ENCODE measurements at regions not wholly inside any gene's neighbourhood (a gene's known extent, or its start where the extent isn't known, plus 50 kb on each side); places are given as distances from the start of the nearest gene placed in this dataset.

DNA sequence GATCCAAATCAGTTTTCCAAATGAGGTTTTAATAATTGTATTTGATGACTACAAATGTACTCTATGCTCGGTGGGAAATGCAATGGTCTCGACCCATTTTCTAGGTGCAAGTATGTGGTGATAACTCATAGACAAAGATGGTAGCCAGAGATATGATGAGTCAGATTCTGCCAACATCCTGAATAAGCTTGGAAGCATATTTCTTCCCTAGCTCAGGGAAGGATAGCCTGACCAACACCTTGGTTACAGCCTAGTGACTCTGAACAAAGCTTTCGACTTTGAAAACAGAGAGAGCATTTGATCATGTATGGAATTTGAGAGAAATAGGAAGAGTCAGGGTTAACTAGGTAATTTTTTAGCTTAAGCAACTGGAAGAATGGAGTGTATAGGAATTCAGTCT is 128.3 kb upstream of the MYOCD start:
- no peak for DNase-seq

DNA sequence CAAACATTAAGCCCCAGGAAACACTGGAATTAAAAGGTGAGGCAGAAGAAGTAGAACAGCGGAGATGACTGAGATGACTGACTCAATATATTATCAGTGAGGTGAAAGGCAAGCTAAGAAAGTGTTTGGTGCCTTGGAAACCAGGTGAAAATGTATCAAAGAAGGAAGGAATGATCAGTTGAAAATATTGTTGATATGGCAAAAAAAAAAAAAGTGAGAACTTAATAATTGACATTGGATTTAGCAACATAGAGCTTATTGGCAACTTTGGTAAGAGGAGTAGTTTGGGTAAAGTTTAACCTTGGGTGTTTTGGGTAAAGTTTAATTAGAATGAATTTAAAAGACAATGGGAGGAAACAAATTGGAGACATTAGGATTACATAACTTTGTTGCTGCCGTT is 127.7 kb upstream of the MYOCD start:
- no peak for DNase-seq

DNA sequence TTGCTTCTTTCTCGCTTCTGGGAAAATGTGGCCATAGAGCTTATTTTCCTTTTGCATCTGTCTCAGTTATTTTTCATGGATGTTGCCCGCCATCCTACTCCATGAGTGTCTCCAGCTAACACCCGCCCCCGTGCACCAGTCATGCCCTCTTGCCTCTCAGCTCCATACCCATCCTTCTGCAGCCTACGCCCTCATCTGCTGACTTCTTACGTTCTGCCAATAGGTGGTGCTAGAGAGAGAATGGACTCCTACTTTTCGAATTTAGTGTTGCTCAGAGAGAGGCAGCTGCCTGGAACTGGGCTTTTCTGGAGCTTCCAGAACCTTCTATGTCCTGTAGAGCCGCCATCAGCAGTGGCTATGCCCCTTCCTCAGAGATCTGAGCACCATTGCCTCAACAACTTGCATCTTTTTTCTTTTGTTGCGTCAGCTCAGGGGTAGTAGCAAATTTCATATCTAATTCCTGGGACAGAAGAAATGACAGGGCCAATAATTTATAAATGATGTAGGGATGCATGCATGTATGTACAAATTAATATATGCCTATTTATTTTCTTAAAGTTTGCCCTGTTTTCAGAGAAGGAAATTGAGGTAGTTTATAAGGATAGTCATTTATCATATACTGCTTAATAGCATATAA is 119.7 kb upstream of the MYOCD start:
- no peak for DNase-seq

DNA sequence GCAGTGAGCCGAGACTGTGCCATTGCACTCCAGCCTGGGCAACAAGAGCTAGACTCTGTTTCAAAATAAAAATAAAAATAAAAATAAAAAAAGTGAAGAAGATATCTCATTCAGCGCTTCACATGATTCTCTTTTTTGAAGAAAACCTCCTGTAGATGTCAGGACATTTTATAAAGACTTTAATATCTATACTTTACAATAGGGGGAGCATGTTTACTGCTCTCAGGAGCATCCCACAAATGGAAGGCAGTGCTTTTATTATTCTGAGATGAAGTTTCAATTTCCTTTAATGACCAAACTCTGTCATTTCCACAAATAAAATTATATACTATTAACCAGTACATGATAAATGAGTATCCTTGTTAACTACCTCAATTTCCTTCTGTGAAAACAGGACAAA is 118.7 kb upstream of the MYOCD start:
- no peak for DNase-seq

DNA sequence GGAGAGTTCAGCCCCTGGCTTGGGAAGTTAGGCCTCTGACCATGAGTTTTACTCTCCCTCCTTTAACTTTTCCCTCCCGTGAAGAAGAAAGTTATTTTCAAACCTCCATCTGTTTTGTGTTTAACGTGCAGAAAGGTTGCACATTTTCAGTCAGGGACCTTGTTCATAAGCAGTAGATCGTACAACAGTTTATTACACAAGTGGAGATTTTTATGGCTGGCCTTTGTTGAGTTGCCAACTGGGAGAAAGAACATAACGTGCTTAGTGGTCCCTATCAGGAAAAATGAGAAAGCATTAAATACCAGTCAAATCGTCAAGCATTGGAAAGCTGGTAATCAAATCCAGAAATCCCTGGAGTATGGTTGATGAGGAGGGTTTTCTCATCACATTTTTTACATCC is 117.9 kb upstream of the MYOCD start:
- no peak for DNase-seq

DNA sequence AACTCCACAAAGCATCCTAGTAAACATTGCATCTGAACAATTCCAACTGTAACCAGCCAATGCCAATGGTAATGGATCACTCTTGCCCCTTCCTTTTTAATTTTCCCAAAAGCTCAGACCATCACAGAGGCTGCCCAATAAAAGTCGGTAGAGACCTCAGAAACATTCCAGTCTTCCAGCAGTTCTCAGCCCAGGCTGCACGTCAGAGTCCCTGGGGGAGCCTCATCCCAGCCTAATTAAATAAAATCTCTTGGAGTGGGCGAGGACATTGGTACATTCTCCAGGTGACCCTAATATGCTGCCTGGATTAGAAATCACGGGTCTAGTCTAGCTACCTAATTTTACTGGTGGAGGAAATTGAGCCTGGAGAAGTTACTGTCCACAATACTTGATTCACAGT is 117.1 kb upstream of the MYOCD start:
- DNase-seq, result no peak

DNA sequence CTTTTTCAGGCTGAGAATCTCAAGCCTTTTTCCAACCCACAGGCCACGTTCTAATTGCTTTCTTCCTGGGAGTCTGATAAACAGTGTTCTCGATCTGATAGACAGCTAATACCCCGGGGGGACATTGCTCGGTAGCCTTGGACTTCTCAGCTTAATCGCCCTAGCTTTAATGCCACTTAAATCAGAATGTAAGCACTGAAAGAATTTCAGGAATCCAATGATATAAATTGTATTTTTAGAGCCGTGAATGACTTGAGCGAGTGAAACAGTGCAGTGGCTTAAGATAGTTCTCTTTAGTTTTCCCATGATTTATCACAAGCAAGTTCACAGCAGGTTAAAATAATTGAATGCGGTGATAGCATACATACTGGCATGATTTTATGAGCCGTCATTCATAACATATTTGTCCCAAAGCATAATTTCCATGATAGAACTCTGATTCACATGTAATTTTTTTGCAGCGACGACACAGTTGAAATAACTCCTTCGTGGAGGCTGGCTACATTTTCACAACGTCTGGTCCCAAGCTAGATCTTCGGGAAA is 116.1 kb upstream of the MYOCD start:
- DNase-seq, result no peak

DNA sequence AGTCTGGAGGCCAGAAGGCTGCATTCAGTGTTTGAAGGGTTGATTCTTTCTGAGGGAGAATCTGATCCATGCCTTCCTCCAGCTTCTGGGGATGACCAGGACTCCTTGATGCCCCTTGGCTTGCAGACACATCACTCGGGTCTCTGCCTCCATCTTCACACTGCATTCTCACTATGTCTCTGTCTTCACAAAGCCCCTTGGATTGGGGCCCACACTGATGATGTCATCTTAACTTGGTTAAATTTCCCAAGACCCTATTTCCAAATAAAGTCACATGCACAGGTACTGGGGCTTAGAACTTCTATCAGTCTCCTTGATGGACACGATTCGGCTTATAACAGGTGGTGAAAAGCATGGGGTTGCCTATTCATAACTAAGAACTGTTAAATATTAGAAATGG is 112.1 kb upstream of the MYOCD start:
- no peak for DNase-seq

DNA sequence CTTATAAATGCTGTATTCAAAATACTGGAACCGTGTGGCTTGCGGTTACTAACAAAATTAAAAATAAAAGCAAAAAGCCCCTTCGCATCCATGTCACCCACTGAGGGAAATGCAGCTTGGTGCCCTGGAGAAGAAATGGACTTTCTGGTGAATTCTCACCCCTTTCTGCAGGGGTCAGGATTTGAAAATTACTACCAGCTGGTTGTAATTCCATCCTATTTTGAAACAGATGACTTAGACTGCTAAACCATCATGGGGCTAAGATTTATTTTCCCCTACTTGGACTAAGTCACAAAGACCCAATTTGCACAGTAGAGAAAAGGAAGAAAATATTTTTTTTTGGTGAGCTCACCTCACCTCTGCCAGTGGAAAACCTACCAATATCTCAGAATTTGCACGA is 111.4 kb upstream of the MYOCD start:
- no peak for DNase-seq

DNA sequence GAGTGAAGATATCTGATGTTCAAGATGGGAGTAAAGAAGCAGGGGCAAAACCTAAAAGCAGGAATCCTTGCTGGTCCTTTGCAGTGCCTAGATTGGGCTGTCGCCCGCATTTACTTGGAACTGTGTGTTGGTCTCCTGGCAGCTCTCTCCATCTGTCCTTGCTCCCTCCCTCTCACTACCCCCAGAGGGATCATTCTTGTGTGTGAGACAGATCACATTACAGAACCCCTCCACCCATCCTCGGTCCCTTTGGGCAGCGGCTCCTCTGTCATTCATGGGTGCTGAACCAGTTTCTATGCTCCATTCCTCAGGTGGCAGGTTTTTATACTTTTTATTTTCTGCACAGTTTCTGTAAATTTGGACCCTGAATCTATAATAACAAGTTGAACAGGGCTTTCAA is 99.4 kb upstream of the MYOCD start:
- no peak for DNase-seq

DNA sequence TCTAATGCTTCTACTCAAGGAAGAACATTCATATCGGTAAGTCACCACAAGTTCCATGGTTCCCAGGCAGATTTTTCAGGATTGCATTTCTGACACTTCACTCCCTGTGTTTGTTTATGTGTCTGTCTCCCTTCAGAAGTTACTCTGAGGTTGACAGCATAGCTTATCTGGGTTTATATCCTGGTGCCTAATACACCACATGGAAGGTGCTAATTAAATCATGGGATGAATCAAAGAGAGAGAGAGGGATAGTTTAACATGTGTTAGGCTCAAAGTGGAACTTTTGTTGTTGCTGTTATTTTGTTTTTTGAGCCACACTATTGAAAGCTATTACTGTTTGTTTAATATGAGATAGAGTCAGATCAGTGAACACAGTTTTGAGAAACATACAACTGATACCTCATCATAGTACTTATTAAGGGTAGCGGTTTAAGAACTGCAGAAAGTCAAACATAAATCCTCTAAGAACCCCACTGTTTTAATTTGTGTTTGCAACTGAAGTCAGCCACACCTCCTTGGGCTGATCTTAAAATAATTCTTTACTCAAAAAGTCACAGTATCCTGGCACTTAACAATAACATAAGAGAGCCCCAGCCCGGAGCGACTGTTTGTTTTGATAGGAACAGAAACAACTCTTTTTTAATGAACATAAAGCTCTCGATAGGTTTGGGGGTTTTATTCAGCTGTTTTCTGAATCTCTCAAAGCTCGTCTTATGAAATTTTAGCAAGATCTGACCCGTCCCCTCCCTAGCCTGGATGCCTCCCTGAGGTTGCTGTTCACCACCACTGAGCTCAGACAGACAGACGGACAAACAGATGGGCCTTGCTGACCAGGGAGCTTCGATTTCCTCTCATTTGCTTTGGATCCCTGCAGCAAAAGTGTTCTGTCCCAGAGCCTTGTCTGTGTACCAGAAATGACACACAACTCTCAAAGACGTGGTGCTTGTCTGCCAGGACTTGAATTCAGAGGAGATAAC is 98.3 kb upstream of the MYOCD start:
- DNase-seq, result no peak

DNA sequence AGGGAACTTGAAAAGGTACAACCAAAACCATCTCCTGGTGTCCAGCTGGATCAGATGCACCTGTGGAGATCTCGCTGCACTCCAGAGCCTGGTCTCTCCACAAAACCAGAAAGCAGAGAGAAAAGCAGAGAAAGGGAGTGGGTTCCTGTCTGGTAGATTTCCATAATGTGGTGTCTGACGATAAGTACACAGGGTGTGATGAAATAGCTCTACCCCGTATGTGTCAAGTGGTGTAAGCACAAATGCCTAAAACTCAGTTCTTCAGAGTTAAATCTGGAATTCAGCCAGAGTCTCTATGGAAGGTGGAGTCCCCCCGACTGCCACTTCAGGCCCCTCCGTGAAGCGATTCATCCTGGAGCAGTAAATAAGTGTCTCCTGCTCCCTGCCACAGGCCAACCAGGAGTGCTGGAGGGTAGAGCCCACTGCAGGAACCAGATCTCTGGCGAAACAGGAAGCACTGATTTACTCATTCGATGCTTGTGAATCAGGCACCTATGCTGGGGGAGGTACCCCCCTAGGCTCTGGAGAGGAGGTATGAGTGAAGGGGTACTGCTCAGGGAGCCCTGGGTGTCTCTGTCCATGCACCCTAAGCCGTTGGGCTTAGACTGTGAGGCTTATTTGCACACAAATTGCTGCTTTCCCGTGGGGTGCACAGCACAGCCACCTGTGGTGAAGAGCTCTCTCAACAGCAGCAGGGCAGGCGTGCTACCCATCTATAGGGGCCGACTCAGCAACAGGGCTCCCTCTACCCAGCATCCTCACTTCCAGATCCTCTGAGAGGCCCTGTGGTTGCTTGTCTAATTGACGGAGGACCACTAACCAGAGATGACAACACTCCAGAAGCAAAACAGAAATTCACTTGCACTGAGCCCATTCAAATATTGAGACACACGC is 97.1 kb upstream of the MYOCD start:
- no peak for DNase-seq

DNA sequence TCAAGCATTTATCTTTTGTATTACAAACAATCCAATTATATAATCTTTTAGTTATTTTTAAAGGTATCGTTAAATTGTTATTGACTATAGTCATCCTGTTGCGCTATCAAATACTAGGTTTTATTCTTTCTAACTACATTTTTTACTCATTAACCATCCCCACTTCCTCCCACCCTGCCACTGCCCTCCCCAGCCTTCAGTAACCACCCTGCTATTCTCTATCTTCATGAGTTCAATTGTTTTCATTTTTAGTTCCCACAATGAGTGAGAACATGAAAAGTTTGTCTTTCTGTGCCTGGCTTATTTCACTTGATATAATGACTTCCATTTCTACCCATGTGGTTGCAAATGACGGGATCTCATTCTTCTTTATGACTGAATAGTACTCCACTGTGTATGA is 94.1 kb upstream of the MYOCD start:
- DNase-seq, result no peak

DNA sequence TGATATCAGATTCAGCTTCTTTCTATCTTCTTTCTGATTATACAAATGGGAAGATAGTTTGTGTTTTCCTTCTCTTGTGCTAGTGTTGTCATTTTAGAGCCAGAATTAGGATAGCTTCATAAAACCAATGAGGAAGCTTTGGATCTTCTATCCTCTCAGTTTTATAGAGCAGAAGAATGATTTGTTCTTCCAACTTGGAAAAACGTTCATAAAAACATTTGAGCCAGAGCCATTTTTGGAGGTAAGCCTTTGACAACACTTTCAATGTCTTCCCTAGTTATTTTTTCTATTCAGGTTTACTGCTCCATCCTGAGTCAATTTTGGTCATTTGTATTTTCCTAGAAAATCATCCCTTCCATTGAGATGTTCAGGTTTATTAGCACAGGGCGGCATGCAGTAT is 91.2 kb upstream of the MYOCD start:
- DNase-seq, result no peak

DNA sequence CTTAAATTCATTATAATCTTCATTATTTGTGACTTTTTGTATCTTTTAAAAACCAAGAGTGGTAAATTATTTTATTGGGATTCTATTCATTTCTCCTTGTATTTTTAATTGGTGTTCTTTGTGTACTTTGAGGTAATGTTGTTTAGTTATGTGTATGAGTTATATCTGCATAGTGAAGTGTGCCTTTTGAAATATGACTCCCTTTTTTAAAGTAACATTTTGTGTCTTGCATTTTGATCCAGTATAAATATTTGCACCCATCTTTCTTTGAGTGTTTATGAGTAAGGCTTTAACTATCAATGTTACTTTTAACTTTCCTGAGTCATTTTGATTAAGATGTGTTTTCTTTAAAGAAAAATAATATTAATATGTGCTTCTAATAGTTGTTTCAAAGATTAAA is 90.0 kb upstream of the MYOCD start:
- DNase-seq, result no peak

DNA sequence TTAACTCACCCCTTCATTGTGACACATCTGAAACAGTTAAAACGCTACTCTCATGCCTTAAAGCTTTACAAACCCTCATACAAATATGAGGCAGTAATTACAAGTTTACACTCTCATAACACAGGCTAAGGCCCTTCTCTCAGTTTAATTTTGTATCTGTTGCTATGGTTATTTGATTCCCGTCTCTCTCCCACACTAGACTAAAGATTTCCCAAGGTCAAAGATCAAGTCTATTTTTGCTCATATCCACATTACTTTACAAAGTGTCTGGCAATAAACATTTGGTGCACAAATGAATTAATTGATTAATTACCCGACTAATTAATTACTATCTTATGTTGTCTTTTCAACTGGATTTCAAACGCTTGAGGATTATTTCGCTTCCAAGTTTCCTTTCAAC is 86.4 kb upstream of the MYOCD start:
- no peak for DNase-seq

DNA sequence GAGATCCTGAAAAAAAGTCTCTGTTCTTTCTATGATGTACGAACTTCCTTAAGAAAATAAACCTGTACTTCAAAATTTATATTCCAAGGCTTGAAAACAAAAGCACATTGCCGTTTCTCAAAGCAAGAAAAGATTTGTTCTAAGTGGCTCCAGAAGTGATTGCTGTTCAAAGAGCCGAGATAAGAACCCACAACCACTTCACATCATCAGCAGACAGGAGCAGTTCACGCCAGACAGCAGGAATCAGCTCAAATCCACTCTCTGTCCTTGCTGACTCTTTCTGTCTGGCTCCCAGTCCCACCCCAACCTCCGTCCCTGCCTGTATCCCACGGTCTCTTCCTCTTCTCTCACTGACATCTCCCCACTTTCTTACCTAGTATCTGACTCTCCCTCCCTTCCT is 85.0 kb upstream of the MYOCD start:
- DNase-seq, result no peak

DNA sequence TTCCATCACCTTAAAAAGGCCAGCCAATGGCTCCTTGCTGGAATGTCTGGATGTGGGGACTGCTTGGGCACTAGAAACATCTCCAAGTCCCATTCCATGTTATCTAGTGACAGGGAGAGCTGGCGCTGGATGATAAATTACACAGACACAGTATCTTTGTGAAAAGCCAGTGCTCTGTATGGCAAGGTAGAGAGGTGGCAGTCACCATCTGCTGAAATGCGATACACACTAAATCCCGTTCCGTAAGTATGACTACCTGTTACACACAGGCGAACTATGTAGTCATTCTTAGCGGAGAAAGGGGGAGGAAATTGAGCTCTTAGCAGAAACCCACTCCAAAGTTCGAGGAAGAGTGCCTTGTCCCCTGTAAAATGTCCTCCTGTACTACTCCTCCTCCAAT is 81.0 kb upstream of the MYOCD start:
- no peak for DNase-seq

DNA sequence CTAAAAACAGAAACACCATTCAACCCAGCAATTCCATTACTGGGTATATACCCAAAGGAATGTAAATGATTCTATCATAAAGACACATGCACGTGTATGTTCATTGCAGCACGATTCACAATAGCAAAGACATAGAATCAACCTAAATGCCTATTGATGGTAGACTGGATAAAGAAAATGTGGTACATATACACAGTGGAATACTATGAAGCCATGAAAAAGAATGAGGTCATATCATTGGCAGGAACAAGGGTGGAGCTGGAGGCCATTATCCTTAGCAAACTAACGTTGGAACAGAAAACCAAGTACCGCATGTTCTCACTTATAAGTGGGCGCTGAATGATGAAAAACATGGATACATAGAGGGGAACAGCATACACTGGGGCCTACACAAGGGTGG is 77.2 kb upstream of the MYOCD start:
- DNase-seq, result no peak

DNA sequence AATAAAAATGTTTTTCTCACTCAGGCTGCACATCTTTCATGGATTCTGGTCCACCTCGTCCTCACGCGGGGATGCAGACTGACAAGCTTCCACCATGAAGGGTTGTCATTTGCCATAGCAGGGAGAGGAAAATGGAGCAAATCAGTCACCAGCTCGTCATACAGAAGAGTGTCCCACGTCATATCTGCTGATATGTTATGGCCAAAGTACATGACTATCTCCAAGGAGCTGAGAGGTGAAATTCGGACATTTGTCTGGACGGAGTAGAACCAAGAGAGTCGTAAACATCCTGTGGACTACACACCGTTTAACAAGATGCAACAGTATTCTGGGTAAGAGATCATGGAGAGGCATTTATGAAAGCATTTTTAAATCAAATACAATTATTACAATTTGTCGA is 75.3 kb upstream of the MYOCD start:
- DNase-seq, result no peak

DNA sequence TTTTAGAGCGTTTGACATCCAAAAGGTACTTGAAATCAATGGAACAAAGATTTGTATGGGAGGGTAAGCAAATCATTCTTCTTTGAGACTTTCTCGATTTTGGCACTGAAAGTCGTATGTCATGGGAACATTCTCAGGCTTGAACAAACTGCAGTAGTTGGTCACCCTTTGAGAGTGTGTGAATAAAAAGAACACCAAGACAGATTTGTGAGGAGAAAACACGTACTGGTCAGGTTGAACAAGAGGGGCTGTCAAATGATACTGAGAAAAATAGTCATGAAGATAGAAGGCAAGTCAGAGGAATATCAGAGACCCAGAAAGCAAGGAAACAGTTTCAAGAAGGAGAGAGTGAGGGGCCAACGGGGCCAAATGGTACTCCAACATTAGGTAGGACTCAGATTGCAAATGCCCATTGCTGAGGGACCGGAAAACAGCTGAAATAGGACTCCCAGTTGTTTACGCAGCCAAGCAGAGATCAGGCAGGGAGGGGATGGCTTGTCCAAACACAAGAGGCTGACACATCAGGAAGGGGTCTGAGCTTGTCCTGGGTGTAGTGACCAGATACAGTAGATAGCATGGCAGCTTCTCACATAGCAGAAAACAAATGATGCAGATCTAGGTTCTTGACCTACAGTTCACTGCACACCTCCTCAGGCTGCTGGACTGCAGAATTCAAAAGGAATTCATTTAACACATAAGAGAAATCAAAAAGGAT is 74.5 kb upstream of the MYOCD start:
- DNase-seq, result no peak

DNA sequence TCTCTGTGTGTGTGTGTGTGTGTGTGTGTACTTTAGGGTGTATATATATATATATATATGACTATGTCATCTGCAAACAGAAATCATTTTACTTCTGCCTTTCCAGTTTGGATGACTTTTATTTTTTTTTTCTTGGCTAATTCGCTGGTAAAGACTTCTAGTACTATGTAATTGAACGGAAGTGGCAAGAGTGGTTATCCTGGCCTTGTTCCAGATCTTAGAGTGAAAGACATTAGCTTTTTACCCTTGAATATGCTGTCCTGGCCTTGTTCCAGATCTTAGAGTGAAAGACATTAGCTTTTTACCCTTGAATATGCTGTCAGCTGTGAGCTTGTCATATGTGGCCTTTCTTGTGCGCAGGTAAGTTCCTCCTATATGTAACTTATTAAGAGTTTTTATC is 72.7 kb upstream of the MYOCD start:
- peak; percentile 9 for DNase-seq

DNA sequence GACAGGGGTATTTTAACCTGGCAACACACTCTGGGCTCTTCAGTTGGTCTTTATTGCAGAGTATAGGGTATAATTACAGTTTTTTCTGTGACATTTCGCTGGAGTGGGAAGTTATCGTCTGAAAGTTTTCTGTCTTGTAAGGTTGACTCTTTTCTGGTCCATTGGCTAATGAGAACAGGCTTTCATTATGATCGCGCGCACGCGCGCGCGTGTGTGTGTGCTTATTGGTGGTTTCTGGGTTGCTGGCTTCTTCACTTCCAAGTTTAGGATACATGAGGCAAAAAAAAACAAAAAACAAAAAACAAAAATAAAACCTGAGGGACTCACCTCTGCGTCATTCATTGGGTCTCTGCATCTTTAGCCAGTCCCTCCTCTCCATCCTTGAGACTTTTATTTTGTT is 68.7 kb upstream of the MYOCD start:
- DNase-seq, result no peak
